ENCODE measurements at regions not wholly inside any gene's neighbourhood (a gene's known extent, or its start where the extent isn't known, plus 50 kb on each side); places are given as distances from the start of the nearest gene placed in this dataset.

- DNase-seq (ENCODE audit: low read depth), result no peak
- H3K4me3 ChIP-seq (ENCODE audit: low read depth, low read length), result no peak overlapping the region
- no peak for TF ChIP-seq CTCF (IDR thresholded peaks at IDR 0.05; ENCODE audit: insufficient read depth, low read depth, low read length, missing control alignments)
Observed at GRCh38 chr2:74735009-74735408, 81.0 kb downstream of the SEMA4F start.

- TF ChIP-seq CTCF (IDR thresholded peaks at IDR 0.05; ENCODE audit: insufficient read depth, low read depth, low read length, missing control alignments), result no peak
- H3K4me3 ChIP-seq (ENCODE audit: low read depth, low read length), result no peak overlapping the region
- DNase-seq (ENCODE audit: low read depth), result no peak
Observed at GRCh38 chr2:74735564-74735963, 81.5 kb downstream of the SEMA4F start.

GRCh38 chr2:74736589-74736988 is 82.5 kb downstream of the SEMA4F start:
- DNase-seq (ENCODE audit: low read depth), result no peak
- no peak overlapping the region for H3K4me3 ChIP-seq (ENCODE audit: low read depth, low read length)
- no peak for TF ChIP-seq CTCF (IDR thresholded peaks at IDR 0.05; ENCODE audit: insufficient read depth, low read depth, low read length, missing control alignments)

GRCh38 chr2:74738586-74738985 is 84.5 kb downstream of the SEMA4F start:
- no peak overlapping the region for H3K4me3 ChIP-seq (ENCODE audit: low read depth, low read length)
- no peak for TF ChIP-seq CTCF (IDR thresholded peaks at IDR 0.05; ENCODE audit: insufficient read depth, low read depth, low read length, missing control alignments)

GRCh38 chr2:74739129-74739528 is 85.1 kb downstream of the SEMA4F start:
- no peak overlapping the region for H3K4me3 ChIP-seq (ENCODE audit: low read depth, low read length)
- no peak for TF ChIP-seq CTCF (IDR thresholded peaks at IDR 0.05; ENCODE audit: insufficient read depth, low read depth, low read length, missing control alignments)
- no peak for DNase-seq (ENCODE audit: low read depth)

More at GRCh38 chr2:74738586-74738985, 84.5 kb downstream of the SEMA4F start:
- no peak for DNase-seq (ENCODE audit: low read depth)

- DNase-seq (ENCODE audit: low read depth), result no peak
- no peak overlapping the region for H3K4me3 ChIP-seq (ENCODE audit: low read depth, low read length)
- TF ChIP-seq CTCF (IDR thresholded peaks at IDR 0.05; ENCODE audit: insufficient read depth, low read depth, low read length, missing control alignments), result no peak
Observed at GRCh38 chr2:74739733-74740241, 85.7 kb downstream of the SEMA4F start.

GRCh38 chr2:74740395-74740740 is 86.3 kb downstream of the SEMA4F start:
- no peak for DNase-seq (ENCODE audit: low read depth)
- TF ChIP-seq CTCF (IDR thresholded peaks at IDR 0.05; ENCODE audit: insufficient read depth, low read depth, low read length, missing control alignments), result no peak
- H3K4me3 ChIP-seq (ENCODE audit: low read depth, low read length), result no peak overlapping the region
